ENCODE measurements at regions not wholly inside any gene's neighbourhood (a gene's known extent, or its start where the extent isn't known, plus 50 kb on each side); places are given as distances from the start of the nearest gene placed in this dataset.

DNA sequence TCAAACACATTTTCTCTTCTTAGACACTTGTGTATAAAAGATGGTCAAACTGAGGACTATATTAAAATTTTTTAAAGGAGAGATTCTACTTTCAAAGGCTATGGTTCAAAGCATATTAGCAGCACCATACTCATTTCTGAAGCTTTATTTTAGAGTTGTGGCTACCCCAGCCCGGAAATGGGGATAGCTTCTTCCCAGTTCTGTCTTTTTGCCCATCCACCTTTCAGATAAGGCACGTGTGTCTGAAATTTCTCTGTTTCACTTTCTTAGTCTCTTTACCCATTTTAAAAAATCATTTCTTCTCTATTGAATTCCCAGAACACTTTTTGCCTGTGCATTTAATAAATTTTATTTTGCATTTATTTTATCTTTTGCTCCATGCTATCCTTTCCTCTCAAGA lies 431.5 kb downstream of the RNF144A start:
- no peak overlapping the region for H2AFZ ChIP-seq (ENCODE audit: low read depth, low read length)
- H3K9me1 ChIP-seq (ENCODE audit: control insufficient read depth, insufficient read depth, low read length): no peaks in the 10 kb centered on the region
- intact Hi-C loops (cut with micrococcal nuclease) (no loop called here), in situ Hi-C loops (cut with MboI) (no loop called here)
- H3K79me2 ChIP-seq (ENCODE audit: control insufficient read depth, insufficient read depth, low read length): no peaks in the 10 kb centered on the region
- H3K9ac ChIP-seq (ENCODE audit: insufficient read depth in 1 of 2, low read depth in 2 of 2, low read length in 2 of 2): no peak overlapping the region
- H3K4me3 ChIP-seq: no peak overlapping the region
- no peaks in the 10 kb centered on the region for H3K4me1 ChIP-seq (replicated peaks in 1 of 2; ENCODE audit: control insufficient read depth in 2 of 2, insufficient read depth in 2 of 2, low read length in 2 of 2)
- H3K9me3 ChIP-seq (replicated peaks; ENCODE audit: control insufficient read depth, insufficient read depth, low read depth, low read length): no peaks in the 10 kb centered on the region
- no peak overlapping the region for H3K27ac ChIP-seq (ENCODE audit: extremely low read depth, low read depth, low read length)
- ChIA-PET CTCF (ENCODE audit: low intra/inter-chr PET ratio) (no interaction called here), POLR2A (no interaction called here)
- no peaks in the 10 kb centered on the region for H4K20me1 ChIP-seq (replicated peaks; ENCODE audit: control insufficient read depth, insufficient read depth, low read length)
- no peak for ATAC-seq
- no TSS peak for BruUV-seq (replicated peaks)
- no peaks in the 10 kb centered on the region for H3K36me3 ChIP-seq (ENCODE audit: control insufficient read depth, insufficient read depth, low read length)
- peaks cover 0 to 4% of the 10 kb centered on the region in 2 experiments; a peak in 1 of 5 replicates for H3K27me3 ChIP-seq (ENCODE audit: control insufficient read depth in 2 of 2, insufficient read depth in 2 of 2, low read length in 2 of 2)
- no peak overlapping the region for H3K4me2 ChIP-seq (ENCODE audit: insufficient read depth, low read length)
- TF ChIP-seq, protein P1, sequence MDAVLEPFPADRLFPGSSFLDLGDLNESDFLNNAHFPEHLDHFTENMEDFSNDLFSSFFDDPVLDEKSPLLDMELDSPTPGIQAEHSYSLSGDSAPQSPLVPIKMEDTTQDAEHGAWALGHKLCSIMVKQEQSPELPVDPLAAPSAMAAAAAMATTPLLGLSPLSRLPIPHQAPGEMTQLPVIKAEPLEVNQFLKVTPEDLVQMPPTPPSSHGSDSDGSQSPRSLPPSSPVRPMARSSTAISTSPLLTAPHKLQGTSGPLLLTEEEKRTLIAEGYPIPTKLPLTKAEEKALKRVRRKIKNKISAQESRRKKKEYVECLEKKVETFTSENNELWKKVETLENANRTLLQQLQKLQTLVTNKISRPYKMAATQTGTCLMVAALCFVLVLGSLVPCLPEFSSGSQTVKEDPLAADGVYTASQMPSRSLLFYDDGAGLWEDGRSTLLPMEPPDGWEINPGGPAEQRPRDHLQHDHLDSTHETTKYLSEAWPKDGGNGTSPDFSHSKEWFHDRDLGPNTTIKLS (IDR thresholded peaks at IDR 0.05; ENCODE audit: borderline replicate concordance, low read depth): no peak
- TF ChIP-seq PTTG1 (tag; IDR thresholded peaks at IDR 0.05; ENCODE audit: low read depth): no peak
- no peak for FAIRE-seq
- no peak for DNase-seq (ENCODE audit: extremely low read depth in 1 of 4, low spot score in 3 of 4)
- WGBS (ENCODE audit: insufficient coverage, low coverage, missing lambda C conversion rate): 0% methylated on average over 2 of the region's 2 CpGs

DNA sequence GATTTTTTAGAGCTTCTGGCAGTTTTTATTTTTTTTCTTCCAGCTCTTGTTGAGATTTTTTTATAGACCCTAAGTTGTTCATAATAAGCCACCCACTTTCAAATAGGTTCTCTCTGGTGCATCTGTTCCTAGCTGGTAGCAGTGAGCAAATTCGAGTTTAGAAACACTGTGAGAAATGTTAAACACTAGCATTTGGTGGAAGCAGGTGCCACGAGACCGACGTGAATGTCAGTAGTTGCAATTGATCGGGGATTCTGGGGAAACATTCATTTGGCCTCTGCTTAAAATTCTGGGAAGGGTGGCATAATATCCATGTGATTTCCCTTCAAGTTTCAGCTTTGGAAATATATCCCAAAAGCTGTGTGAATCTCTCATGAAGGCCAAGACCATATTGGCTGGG lies 435.0 kb downstream of the RNF144A start:
- no peaks in the 10 kb centered on the region for H3K4me1 ChIP-seq (replicated peaks in 1 of 2; ENCODE audit: control insufficient read depth in 2 of 2, insufficient read depth in 2 of 2, low read length in 2 of 2)
- no peaks in the 10 kb centered on the region for H3K36me3 ChIP-seq (ENCODE audit: control insufficient read depth, insufficient read depth, low read length)
- H3K9me3 ChIP-seq (replicated peaks; ENCODE audit: control insufficient read depth, insufficient read depth, low read depth, low read length): no peaks in the 10 kb centered on the region
- H3K27me3 ChIP-seq (ENCODE audit: control insufficient read depth in 2 of 2, insufficient read depth in 2 of 2, low read length in 2 of 2): peaks cover 0 to 11% of the 10 kb centered on the region in 2 experiments; a peak in 1 of 5 replicates
- no peak for FAIRE-seq
- BruUV-seq (replicated peaks): no TSS peak
- H3K27ac ChIP-seq (ENCODE audit: extremely low read depth, low read depth, low read length): no peak overlapping the region
- H3K9ac ChIP-seq (ENCODE audit: insufficient read depth in 1 of 2, low read depth in 2 of 2, low read length in 2 of 2): no peak overlapping the region
- 0% methylated on average over 5 of the region's 5 CpGs for WGBS (ENCODE audit: insufficient coverage, low coverage, missing lambda C conversion rate)
- no peak overlapping the region for H2AFZ ChIP-seq (ENCODE audit: low read depth, low read length)
- no peaks in the 10 kb centered on the region for H3K79me2 ChIP-seq (ENCODE audit: control insufficient read depth, insufficient read depth, low read length)
- no peak overlapping the region for H3K4me3 ChIP-seq
- CTCF ChIA-PET (ENCODE audit: low intra/inter-chr PET ratio): no interaction called here
- no peak for ATAC-seq
- H3K4me2 ChIP-seq (ENCODE audit: insufficient read depth, low read length): no peak overlapping the region
- H3K9me1 ChIP-seq (ENCODE audit: control insufficient read depth, insufficient read depth, low read length): no peaks in the 10 kb centered on the region
- no peaks in the 10 kb centered on the region for H4K20me1 ChIP-seq (replicated peaks; ENCODE audit: control insufficient read depth, insufficient read depth, low read length)
- intact Hi-C loops (cut with micrococcal nuclease): no loop called here
- no peak for DNase-seq (ENCODE audit: extremely low read depth in 1 of 4, low spot score in 3 of 4)
- in situ Hi-C loops (cut with MboI): no loop called here
- POLR2A ChIA-PET: no interaction called here
- TF ChIP-seq KLF1 (tag; IDR thresholded peaks at IDR 0.05) (no peak), U2AF1 (optimal IDR thresholded peaks at IDR 0.05; ENCODE audit: low read depth, low read length) (no peak), ZZZ3 (IDR thresholded peaks at IDR 0.05) (no peak), CBFA2T3 (IDR thresholded peaks at IDR 0.05) (no peak), ZNF696 (CRISPR knock-in tag; conservative IDR thresholded peaks at IDR 0.05) (no peak), NBN (IDR thresholded peaks at IDR 0.05; ENCODE audit: low read depth) (no peak)
- TF ChIP-seq, protein P2, sequence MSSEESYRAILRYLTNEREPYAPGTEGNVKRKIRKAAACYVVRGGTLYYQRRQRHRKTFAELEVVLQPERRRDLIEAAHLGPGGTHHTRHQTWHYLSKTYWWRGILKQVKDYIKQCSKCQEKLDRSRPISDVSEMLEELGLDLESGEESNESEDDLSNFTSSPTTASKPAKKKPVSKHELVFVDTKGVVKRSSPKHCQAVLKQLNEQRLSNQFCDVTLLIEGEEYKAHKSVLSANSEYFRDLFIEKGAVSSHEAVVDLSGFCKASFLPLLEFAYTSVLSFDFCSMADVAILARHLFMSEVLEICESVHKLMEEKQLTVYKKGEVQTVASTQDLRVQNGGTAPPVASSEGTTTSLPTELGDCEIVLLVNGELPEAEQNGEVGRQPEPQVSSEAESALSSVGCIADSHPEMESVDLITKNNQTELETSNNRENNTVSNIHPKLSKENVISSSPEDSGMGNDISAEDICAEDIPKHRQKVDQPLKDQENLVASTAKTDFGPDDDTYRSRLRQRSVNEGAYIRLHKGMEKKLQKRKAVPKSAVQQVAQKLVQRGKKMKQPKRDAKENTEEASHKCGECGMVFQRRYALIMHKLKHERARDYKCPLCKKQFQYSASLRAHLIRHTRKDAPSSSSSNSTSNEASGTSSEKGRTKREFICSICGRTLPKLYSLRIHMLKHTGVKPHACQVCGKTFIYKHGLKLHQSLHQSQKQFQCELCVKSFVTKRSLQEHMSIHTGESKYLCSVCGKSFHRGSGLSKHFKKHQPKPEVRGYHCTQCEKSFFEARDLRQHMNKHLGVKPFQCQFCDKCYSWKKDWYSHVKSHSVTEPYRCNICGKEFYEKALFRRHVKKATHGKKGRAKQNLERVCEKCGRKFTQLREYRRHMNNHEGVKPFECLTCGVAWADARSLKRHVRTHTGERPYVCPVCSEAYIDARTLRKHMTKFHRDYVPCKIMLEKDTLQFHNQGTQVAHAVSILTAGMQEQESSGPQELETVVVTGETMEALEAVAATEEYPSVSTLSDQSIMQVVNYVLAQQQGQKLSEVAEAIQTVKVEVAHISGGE (CRISPR knock-in tag; IDR thresholded peaks at IDR 0.05): no peak
- TF ChIP-seq, protein P3, sequence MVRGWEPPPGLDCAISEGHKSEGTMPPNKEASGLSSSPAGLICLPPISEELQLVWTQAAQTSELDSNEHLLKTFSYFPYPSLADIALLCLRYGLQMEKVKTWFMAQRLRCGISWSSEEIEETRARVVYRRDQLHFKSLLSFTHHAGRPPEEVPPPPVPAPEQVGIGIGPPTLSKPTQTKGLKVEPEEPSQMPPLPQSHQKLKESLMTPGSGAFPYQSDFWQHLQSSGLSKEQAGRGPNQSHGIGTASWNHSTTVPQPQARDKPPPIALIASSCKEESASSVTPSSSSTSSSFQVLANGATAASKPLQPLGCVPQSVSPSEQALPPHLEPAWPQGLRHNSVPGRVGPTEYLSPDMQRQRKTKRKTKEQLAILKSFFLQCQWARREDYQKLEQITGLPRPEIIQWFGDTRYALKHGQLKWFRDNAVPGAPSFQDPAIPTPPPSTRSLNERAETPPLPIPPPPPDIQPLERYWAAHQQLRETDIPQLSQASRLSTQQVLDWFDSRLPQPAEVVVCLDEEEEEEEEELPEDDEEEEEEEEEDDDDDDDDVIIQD (CRISPR knock-in tag; IDR thresholded peaks at IDR 0.05): no peak

Data from K562 (cell line).